ENCODE measurements at regions not wholly inside any gene's neighbourhood (a gene's known extent, or its start where the extent isn't known, plus 50 kb on each side); places are given as distances from the start of the nearest gene placed in this dataset.
"Not testable (repeated sequence)": the region's sequence is repeated elsewhere in the genome, so short reads cannot be mapped to it uniquely, and the experiment has no call there.

- Histone ChIP-seq H2AFZ (ENCODE audit: low read depth, low read length) (no peak overlapping the region), H4K20me1 (replicated peaks; ENCODE audit: control insufficient read depth, extremely low read depth, insufficient read depth, low read length) (no peaks in the 10 kb centered on the region), H3K4me1 (ENCODE audit: control insufficient read depth, extremely low read depth, insufficient read depth, low read length) (no peaks in the 10 kb centered on the region), H3K79me2 (ENCODE audit: control insufficient read depth, insufficient read depth, low read length) (no peaks in the 10 kb centered on the region), H3K4me2 (ENCODE audit: insufficient read depth, low read length) (no peak overlapping the region), H3K36me3 (ENCODE audit: control insufficient read depth in 2 of 2, extremely low read depth in 1 of 2, insufficient read depth in 2 of 2, low read length in 2 of 2) (no peaks in the 10 kb centered on the region), H3K9me1 (replicated peaks; ENCODE audit: control insufficient read depth, extremely low read depth, insufficient read depth, low read length) (no peaks in the 10 kb centered on the region), H3K9ac (replicated peaks; ENCODE audit: extremely low read depth, insufficient read depth, low read length) (no peak overlapping the region), H3K9me3 (replicated peaks; ENCODE audit: control insufficient read depth, insufficient read depth, low read length) (no peaks in the 10 kb centered on the region), H3K4me3 (replicated peaks in 1 of 3; ENCODE audit: insufficient read depth in 1 of 3, low read depth in 1 of 3, low read length in 3 of 3) (no peak overlapping the region), H3K27me3 (ENCODE audit: control insufficient read depth in 2 of 2, insufficient read depth in 2 of 2, low read length in 2 of 2) (no peaks in the 10 kb centered on the region), H3K27ac (ENCODE audit: insufficient read depth, low read depth, low read length) (no peak overlapping the region)
- no peak for FAIRE-seq
- dilution Hi-C loops (cut with MboI; ENCODE audit: extremely low pct_ligation_motif_present, low sequenced_read_pairs): no loop called here
- no peak for TF ChIP-seq GATA2 (IDR thresholded peaks at IDR 0.05; ENCODE audit: insufficient read depth, insufficient read length, low read depth, low read length)
- no peak for TF ChIP-seq EZH2 (IDR thresholded peaks at IDR 0.05; ENCODE audit: borderline replicate concordance, low read depth, low read length, severe bottlenecking)
- no peak for TF ChIP-seq POLR2A (IDR thresholded peaks at IDR 0.05; ENCODE audit: low read depth, low read length)
- TF ChIP-seq JUN (IDR thresholded peaks at IDR 0.05; ENCODE audit: borderline replicate concordance, insufficient read depth, insufficient read length, low read depth): no peak
- TF ChIP-seq MAX (IDR thresholded peaks at IDR 0.05; ENCODE audit: insufficient read depth, insufficient read length): no peak
- no peak for TF ChIP-seq POLR2AphosphoS5 (IDR thresholded peaks at IDR 0.05; ENCODE audit: insufficient read depth, low read depth, low read length)
- TF ChIP-seq FOS (IDR thresholded peaks at IDR 0.05; ENCODE audit: borderline replicate concordance, insufficient read depth, low read length): no peak
- TF ChIP-seq MYC (IDR thresholded peaks at IDR 0.05; ENCODE audit: low read depth, low read length): no peak
- BruUV-seq (replicated peaks): no TSS peak
- POLR2A ChIA-PET: no interaction called here
- CTCF ChIA-PET: no interaction called here
- DNase-seq (ENCODE audit: low read depth, low spot score): no peak
- intact Hi-C loops (cut with micrococcal nuclease): no loop called here
Measured at GRCh38 chr16:55073830-55074229, 143.2 kb downstream of the IRX5 start.

GRCh38 chr16:55075208-55075607 is 144.5 kb downstream of the IRX5 start:
- H3K9me1 ChIP-seq (replicated peaks; ENCODE audit: control insufficient read depth, extremely low read depth, insufficient read depth, low read length); H3K36me3 ChIP-seq (ENCODE audit: control insufficient read depth in 2 of 2, extremely low read depth in 1 of 2, insufficient read depth in 2 of 2, low read length in 2 of 2); H2AFZ ChIP-seq (ENCODE audit: low read depth, low read length); intact Hi-C loops (cut with micrococcal nuclease); FAIRE-seq; dilution Hi-C loops (cut with MboI; ENCODE audit: extremely low pct_ligation_motif_present, low sequenced_read_pairs); H3K4me3 ChIP-seq (replicated peaks in 1 of 3; ENCODE audit: insufficient read depth in 1 of 3, low read depth in 1 of 3, low read length in 3 of 3); DNase-seq (ENCODE audit: low read depth, low spot score); H3K4me1 ChIP-seq (ENCODE audit: control insufficient read depth, extremely low read depth, insufficient read depth, low read length); CTCF ChIA-PET; H4K20me1 ChIP-seq (replicated peaks; ENCODE audit: control insufficient read depth, extremely low read depth, insufficient read depth, low read length); H3K79me2 ChIP-seq (ENCODE audit: control insufficient read depth, insufficient read depth, low read length); BruUV-seq (replicated peaks); H3K27me3 ChIP-seq (ENCODE audit: control insufficient read depth in 2 of 2, insufficient read depth in 2 of 2, low read length in 2 of 2); H3K27ac ChIP-seq (ENCODE audit: insufficient read depth, low read depth, low read length); POLR2A ChIA-PET; H3K9ac ChIP-seq (replicated peaks; ENCODE audit: extremely low read depth, insufficient read depth, low read length); H3K4me2 ChIP-seq (ENCODE audit: insufficient read depth, low read length); H3K9me3 ChIP-seq (replicated peaks; ENCODE audit: control insufficient read depth, insufficient read depth, low read length): not testable (repeated sequence)

Data from endothelial cell of umbilical vein (primary cell).